Neutrophil (primary cell): ENCODE measurements at regions not wholly inside any gene's neighbourhood (a gene's known extent, or its start where the extent isn't known, plus 50 kb on each side); places are given as distances from the start of the nearest gene placed in this dataset.
"Not testable (repeated sequence)": the region's sequence is repeated elsewhere in the genome, so short reads cannot be mapped to it uniquely, and the experiment has no call there.

Experiments used
- H3K27ac ChIP-seq: fragments of 200-600 bp; sonication (generic); 2 replicates; pipeline ENCODE4 v1.5.1; 2016; ENCODE audit warnings: mild to moderate bottlenecking, moderate library complexity
- H3K27me3 ChIP-seq: fragments of 200-600 bp; sonication (generic); 2 replicates; pipeline ENCODE4 v1.6.0; 2016; ENCODE audit warnings: mild to moderate bottlenecking
- H3K36me3 ChIP-seq: fragments of 200-600 bp; sonication (generic); 2 replicates; pipeline ENCODE4 v1.5.1; 2017
- H3K4me1 ChIP-seq, 2 experiments: fragments of 200-600 bp in 1 of 2; sonication (generic) in 1 of 2; 1 replicate in 1 of 2; 2 replicates in 1 of 2; pipeline versions ENCODE4 v1.5.1 to v1.6.1; 2013 to 2016; ENCODE audit warnings: low read depth in 1 of 2, low read length in 1 of 2, mild to moderate bottlenecking in 1 of 2, moderate library complexity in 1 of 2; ENCODE audit not compliant: control insufficient read depth in 1 of 2, insufficient read depth in 1 of 2
- H3K4me3 ChIP-seq, 2 experiments: fragments of 200-600 bp in 1 of 2; sonication (generic) in 1 of 2; 1 replicate in 1 of 2; 2 replicates in 1 of 2; pipeline ENCODE4 v1.5.1; 2013 to 2016; ENCODE audit warnings: low read depth in 1 of 2, low read length in 1 of 2, mild to moderate bottlenecking in 1 of 2, moderate library complexity in 1 of 2
- H3K9me3 ChIP-seq: fragments of 200-600 bp; sonication (generic); 2 replicates; pipeline ENCODE4 v1.5.1; 2016
- CTCF ChIP-seq: fragments of 200-600 bp; sonication (generic); IDR thresholded peaks from 2 replicates; pipeline ENCODE4 v1.5.1; 2016; ENCODE audit warnings: antibody characterized with exemption

- Histone ChIP-seq H3K9me3 (no peaks in the 10 kb centered on the region), H3K27ac (no peak overlapping the region), H3K4me1 (no peaks in the 10 kb centered on the region), H3K36me3 (no peaks in the 10 kb centered on the region), H3K4me3 (no peak overlapping the region), H3K27me3 (peaks cover 19% of the 10 kb centered on the region)
- TF ChIP-seq CTCF: no peak
Measured at GRCh38 chr6:167691533-167692312, 135.0 kb upstream of the AFDN start.

DNA sequence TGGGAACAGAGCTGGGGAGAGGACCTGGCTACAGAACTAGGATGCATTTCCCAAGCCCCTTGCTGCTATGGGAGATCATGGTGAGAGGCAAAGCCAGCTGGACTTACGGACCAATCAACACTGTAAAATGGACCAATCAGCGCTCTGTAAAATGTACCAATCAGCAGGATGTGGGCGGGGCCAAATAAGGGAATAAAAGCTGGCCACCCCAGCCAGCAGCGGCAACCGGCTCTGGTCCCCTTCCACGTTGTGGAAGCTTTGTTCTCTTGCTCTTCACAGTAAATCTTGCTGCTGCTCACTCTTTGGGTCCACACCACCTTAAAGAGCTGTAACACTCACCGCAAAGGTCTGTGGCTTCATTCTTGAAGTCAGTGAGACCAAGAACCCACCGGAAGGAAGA lies 133.2 kb upstream of the AFDN start:
- H3K4me1 ChIP-seq, H3K27ac ChIP-seq, H3K9me3 ChIP-seq, H3K36me3 ChIP-seq, H3K4me3 ChIP-seq: not testable (repeated sequence)
- H3K27me3 ChIP-seq: peaks cover 20% of the 10 kb centered on the region

DNA sequence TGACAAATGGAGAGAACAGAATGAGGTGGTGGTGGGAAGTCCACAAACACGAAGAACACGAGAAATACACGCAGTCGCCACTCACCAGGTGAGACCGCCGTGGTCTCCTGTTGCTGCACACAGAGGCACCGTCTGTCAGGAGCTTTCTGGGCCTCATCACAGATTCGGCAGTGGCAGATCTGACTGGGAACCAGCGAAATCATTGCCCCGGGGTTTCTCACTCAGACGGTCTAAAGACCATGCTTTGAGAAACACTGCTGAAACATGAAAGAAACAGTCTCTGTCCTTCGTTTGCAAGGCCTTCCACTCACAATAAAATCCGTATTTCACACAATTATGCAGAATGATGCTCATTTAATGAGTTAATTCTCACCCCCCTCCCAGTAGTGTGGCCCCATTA lies 130.9 kb upstream of the AFDN start:
- Histone ChIP-seq H3K36me3 (no peaks in the 10 kb centered on the region), H3K27me3 (peaks cover 29% of the 10 kb centered on the region), H3K27ac (no peak overlapping the region), H3K4me1 (peaks cover 15 to 26% of the 10 kb centered on the region in 2 experiments), H3K4me3 (no peak overlapping the region), H3K9me3 (no peaks in the 10 kb centered on the region)
- no peak for TF ChIP-seq CTCF

DNA sequence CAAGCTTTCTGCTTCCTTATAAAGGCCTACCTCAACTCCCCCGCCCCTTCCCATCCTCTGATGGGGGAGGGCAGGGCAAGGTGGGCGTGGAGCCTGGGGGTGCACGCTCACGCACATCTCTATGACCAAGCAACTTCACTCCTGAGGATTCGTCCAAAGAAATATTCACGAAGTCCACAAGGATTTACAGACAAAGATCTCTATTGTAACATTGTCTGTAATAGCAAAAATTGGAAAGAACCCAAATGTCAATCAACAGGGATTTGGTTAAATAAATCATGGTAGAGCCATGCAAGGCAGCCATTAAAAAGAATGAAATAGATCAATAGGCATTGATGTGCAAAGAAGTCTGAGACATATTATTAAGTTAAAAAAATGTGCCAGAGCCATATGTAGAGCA lies 130.4 kb upstream of the AFDN start:
- H3K27me3 ChIP-seq: peaks cover 29% of the 10 kb centered on the region

DNA sequence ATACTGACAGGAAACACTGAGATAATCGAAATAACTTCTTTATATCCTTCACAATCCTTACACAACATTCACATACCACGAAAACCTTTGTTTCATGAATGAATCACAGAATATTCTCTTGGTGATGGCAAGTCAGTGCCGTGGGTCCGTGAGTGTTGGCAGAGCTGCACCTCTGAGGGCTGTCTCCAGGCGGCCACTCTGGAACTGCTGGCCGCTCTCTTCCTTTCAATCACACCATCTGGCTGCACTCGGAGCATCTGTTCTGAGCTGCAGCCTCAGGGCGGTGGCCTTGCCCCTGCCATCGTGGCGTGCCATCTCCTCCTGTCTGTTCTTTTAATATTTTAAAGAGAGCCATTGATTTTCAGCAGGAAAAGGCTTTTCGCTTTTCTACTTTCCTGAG lies 129.4 kb upstream of the AFDN start:
- Histone ChIP-seq H3K27me3 (peaks cover 29% of the 10 kb centered on the region), H3K27ac (no peak overlapping the region), H3K36me3 (no peaks in the 10 kb centered on the region), H3K4me1 (peaks cover 15 to 28% of the 10 kb centered on the region in 2 experiments), H3K4me3 (no peak overlapping the region), H3K9me3 (no peaks in the 10 kb centered on the region)
- TF ChIP-seq CTCF: no peak

More for the DNA sequence above, 130.4 kb upstream of the AFDN start:
- Histone ChIP-seq H3K36me3 (no peaks in the 10 kb centered on the region), H3K27ac (no peak overlapping the region), H3K4me1 (peaks cover 15 to 26% of the 10 kb centered on the region in 2 experiments), H3K4me3 (no peak overlapping the region), H3K9me3 (no peaks in the 10 kb centered on the region)
- no peak for TF ChIP-seq CTCF

DNA sequence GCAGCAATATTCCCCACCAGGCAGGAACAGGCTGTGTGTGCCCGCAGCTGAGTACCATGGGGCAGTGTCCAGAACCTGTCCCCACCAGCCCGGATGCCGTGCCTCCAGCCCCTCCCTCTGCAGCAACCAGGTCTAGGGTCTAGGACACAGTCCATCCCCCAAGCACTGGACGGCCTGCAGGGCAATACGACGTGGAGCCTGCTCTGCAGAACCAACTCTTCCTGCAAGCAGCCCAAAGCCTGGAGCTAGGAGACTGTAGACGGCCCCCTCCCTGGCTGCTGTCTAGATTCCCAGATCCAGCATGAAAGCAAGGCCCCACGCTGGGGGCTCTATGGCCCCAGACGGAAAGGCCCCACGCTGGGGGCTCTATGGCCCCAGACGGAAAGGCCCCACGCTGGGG lies 128.2 kb upstream of the AFDN start:
- H3K4me3 ChIP-seq: no peak overlapping the region
- H3K27me3 ChIP-seq: peaks cover 24% of the 10 kb centered on the region
- H3K9me3 ChIP-seq: no peaks in the 10 kb centered on the region
- peaks cover 15 to 28% of the 10 kb centered on the region in 2 experiments for H3K4me1 ChIP-seq
- H3K27ac ChIP-seq: peak overlapping the region; percentile 81
- no peaks in the 10 kb centered on the region for H3K36me3 ChIP-seq
- no peak for TF ChIP-seq CTCF
